GM12872 (cell line): ENCODE measurements at regions not wholly inside any gene's neighbourhood (a gene's known extent, or its start where the extent isn't known, plus 50 kb on each side); places are given as distances from the start of the nearest gene placed in this dataset.

Experiments
- CTCF ChIP-seq: IDR thresholded peaks from 3 replicates; pipeline ENCODE4 v1.5.1; 2011; ENCODE audit warnings: low read depth, mild to moderate bottlenecking, low read length, moderate library complexity; ENCODE audit not compliant: insufficient read depth

- no peak for TF ChIP-seq CTCF
Measured at GRCh38 chr18:76212960-76213359, 282.1 kb downstream of the ZNF516 start.

- no peak for TF ChIP-seq CTCF
Measured at GRCh38 chr18:76209597-76209996, 285.4 kb downstream of the ZNF516 start.

- no peak for TF ChIP-seq CTCF
Measured at GRCh38 chr18:76208678-76209306, 286.2 kb downstream of the ZNF516 start.

DNA sequence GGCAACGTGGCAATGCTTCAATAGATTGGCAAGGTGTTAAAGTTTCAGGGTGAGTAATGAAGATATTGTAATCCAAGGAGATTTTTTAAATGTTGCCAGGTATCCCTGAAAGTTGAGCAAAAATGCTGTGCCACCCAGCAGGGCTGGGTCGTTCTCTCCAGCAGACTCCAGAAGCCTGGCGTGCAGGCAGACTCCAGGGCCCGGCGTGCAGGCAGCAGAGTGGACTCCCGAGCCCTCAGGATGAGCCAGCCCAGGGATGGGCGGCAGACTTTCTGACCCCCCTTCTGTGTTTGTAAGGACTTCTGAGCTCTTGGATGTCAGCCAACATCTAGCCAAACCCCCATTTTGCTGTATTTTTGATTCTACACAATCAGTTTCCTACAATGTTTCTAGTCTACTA, 289.1 kb downstream of the ZNF516 start:
- TF ChIP-seq CTCF, result no peak

DNA sequence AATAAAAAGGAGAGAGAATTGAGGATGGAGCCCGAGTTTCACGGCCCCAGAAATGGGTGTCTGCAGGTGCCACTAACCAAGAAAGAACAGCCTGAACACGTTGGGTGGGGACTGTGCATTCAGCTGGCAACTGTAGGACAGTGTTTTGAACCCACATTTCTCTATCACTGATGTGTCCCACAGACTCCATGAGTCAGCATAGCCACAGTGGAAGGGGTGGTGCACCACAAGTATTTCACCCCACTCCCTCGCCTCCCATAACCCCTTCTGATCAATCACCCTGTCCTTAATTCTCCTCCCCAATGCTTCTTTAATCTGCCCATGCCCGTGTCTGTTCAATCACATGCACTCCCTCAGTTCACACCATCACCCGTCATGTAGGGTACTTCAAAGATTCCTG, 291.5 kb downstream of the ZNF516 start:
- TF ChIP-seq CTCF, result no peak

DNA sequence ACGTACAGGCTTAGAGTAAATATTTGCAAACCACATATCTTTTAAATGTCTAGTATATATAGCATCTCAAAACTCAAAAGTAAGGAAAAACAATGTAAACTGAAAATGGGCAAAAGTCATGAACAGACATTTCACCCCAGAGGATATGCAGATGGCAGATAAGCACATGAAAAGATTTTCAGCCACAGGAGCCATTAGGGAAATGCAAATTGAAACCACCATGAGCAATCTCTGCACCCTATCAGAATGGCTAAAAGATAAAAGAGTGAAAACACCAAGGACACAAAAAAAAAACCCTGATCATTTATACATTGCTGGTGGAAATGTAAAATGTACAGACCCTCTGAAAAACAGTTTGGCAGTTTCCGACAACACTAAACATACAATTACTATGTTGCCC, 292.7 kb downstream of the ZNF516 start:
- no peak for TF ChIP-seq CTCF

DNA sequence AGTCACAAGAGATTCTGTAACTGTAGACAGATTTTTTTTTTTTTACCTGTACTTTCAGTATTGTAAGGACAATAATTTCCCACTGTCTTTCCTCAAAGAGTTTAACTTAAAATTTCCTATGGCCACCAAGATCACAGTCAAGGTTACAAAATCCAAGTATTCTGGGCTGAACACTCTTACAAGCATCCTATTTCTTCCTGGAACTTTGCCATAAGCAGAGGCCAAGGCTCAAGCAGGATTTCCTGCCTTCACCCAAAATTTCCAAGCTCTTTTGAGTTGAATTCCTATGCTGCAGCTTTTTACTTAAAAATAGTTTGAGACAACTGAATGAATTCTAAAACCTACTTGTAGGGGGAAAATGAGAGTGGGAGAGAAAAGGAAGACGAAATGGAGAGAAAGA, 299.4 kb downstream of the ZNF516 start:
- no peak for TF ChIP-seq CTCF
